ENCODE measurements at regions not wholly inside any gene's neighbourhood (a gene's known extent, or its start where the extent isn't known, plus 50 kb on each side); places are given as distances from the start of the nearest gene placed in this dataset.
"Not testable (repeated sequence)": the region's sequence is repeated elsewhere in the genome, so short reads cannot be mapped to it uniquely, and the experiment has no call there.

DNA sequence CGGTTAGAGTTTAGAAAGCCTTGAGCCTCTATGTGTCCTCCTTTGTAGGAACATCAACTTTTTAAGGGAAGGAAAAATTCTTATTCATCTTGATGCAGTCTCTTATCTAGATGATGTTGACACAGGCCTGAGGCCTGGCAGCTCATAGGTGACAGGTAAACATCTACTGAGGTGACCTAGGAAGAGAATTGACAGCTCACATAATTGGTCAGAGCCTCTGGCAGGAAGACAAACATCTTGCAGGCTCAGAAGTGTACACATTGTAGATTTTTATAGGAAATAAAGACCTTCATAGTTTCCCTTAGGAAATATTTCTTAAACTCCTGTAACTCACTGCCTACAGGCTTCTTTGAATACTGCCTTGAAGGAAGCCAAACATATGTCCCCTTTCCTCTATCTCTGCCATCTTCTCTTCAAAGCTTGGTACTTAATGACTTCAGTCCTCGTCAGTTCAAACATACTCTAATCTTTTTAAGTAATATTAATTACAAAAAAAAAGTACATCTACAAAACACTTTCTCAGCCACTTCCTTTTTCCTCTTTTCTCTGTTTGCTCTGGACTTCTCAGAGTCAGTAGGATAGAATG is 341.3 kb downstream of the TBL1XR1 start:
- H3K4me3 ChIP-seq = no peak overlapping the region
- H3K9ac ChIP-seq (ENCODE audit: insufficient read length) = no peak overlapping the region
- DNase-seq (ENCODE audit: low read depth, low spot score) = no peak
- no peaks in the 10 kb centered on the region for H3K9me3 ChIP-seq (ENCODE audit: low read depth, low read length)
- TF ChIP-seq EZH2 (IDR thresholded peaks at IDR 0.05) (no peak), FOXP2 (optimal IDR thresholded peaks at IDR 0.05; ENCODE audit: control extremely low read depth, extremely low read length, insufficient read depth) (no peak), POLR2AphosphoS5 (IDR thresholded peaks at IDR 0.05; ENCODE audit: borderline replicate concordance, low read depth, low read length) (no peak)
- no peak overlapping the region for H3K27ac ChIP-seq
- no peaks in the 10 kb centered on the region for H3K36me3 ChIP-seq (ENCODE audit: insufficient read depth, low read length)

DNA sequence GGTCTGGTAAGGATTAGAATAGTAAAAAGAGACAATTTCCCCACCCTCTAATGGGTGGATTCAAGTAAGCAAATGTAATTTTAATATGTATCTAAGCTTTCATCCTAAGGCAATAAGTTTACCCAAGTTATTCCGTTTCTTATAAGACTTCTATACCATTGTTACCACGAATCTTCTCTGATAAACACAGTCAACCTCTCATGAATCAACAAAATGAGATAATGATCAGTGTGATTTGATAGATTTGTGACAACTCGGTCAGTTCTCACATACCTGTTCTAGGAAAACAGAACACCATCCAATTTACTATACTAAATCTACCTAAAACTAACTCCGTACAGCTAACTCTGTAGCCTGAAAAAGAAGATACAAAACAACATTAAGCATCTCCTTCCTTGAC is 342.1 kb downstream of the TBL1XR1 start:
- Histone ChIP-seq H3K27ac (no peak overlapping the region), H3K9me3 (ENCODE audit: low read depth, low read length) (no peaks in the 10 kb centered on the region), H3K36me3 (ENCODE audit: insufficient read depth, low read length) (no peaks in the 10 kb centered on the region), H3K4me3 (no peak overlapping the region), H3K9ac (ENCODE audit: insufficient read length) (no peak overlapping the region)
- TF ChIP-seq POLR2AphosphoS5 (IDR thresholded peaks at IDR 0.05; ENCODE audit: borderline replicate concordance, low read depth, low read length) = no peak
- TF ChIP-seq FOXP2 (optimal IDR thresholded peaks at IDR 0.05; ENCODE audit: control extremely low read depth, extremely low read length, insufficient read depth) = no peak
- no peak for TF ChIP-seq EZH2 (IDR thresholded peaks at IDR 0.05)
- DNase-seq (ENCODE audit: low read depth, low spot score) = no peak

DNA sequence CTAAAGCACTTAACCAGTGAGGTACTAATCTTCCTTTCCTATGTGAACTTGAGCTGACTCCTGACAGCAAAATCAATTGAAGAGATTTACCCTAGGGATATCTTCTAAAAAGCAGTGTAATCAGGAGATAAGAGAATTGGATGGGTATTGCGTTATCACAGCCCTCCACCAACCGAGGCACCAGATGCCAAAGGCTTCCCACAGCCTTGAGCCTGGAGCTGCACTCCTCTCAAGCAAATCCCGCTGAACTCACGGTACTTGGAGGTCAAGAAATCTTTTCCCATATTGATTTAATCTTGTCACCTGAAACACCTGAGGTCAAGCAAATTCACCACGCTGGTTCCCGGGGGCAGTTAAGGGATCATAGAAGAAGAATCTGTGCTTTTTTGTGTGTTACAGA is 346.8 kb downstream of the TBL1XR1 start:
- Histone ChIP-seq H3K27ac (no peak overlapping the region), H3K9ac (ENCODE audit: insufficient read length) (no peak overlapping the region), H3K4me3 (no peak overlapping the region), H3K9me3 (ENCODE audit: low read depth, low read length) (no peaks in the 10 kb centered on the region), H3K36me3 (ENCODE audit: insufficient read depth, low read length) (no peaks in the 10 kb centered on the region)
- TF ChIP-seq POLR2AphosphoS5 (IDR thresholded peaks at IDR 0.05; ENCODE audit: borderline replicate concordance, low read depth, low read length) = no peak
- no peak for TF ChIP-seq FOXP2 (optimal IDR thresholded peaks at IDR 0.05; ENCODE audit: control extremely low read depth, extremely low read length, insufficient read depth)
- no peak for TF ChIP-seq EZH2 (IDR thresholded peaks at IDR 0.05)
- DNase-seq (ENCODE audit: low read depth, low spot score) = no peak

DNA sequence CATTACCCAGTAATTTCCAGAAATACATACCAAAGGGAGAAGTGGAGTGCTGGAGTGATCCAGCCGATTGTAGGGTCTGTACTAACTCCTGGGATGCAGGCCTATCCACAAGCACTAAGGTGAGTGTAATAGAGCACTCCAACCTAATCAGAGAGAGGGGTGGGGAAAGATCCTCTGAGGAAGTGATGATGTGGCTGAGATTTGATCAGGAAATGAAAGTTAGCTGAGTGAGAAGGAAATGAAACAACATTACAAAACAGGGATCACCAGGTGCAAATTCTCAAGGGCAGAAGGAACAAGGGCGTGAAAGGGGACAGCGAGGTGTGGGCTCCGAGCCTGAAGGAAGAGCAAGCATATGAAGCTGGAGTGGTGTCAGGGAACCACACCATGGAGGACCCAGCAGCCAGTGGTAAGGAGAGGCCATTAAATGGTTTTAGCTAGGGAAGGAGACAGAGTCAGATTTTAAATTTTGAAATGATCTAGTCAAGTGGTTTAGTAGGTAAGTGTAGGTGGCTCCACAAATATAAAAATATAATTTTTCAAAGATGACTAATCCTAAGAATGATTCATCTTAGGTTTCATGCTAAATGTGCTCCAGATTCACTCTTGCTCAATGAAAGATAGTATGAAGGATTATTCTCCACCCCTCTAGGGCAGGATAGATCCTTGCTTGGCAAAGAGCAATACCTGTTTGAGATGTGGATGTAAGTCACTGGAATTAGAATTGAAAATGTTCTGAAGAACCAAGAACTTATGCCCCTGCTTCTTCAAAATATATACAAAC is 348.7 kb downstream of the TBL1XR1 start:
- TF ChIP-seq POLR2AphosphoS5 (IDR thresholded peaks at IDR 0.05; ENCODE audit: borderline replicate concordance, low read depth, low read length) (no peak), FOXP2 (optimal IDR thresholded peaks at IDR 0.05; ENCODE audit: control extremely low read depth, extremely low read length, insufficient read depth) (no peak), EZH2 (IDR thresholded peaks at IDR 0.05) (no peak)
- no peak for DNase-seq (ENCODE audit: low read depth, low spot score)
- no peaks in the 10 kb centered on the region for H3K9me3 ChIP-seq (ENCODE audit: low read depth, low read length)
- H3K36me3 ChIP-seq (ENCODE audit: insufficient read depth, low read length) = no peaks in the 10 kb centered on the region
- H3K9ac ChIP-seq (ENCODE audit: insufficient read length) = no peak overlapping the region
- H3K4me3 ChIP-seq = no peak overlapping the region
- no peak overlapping the region for H3K27ac ChIP-seq

DNA sequence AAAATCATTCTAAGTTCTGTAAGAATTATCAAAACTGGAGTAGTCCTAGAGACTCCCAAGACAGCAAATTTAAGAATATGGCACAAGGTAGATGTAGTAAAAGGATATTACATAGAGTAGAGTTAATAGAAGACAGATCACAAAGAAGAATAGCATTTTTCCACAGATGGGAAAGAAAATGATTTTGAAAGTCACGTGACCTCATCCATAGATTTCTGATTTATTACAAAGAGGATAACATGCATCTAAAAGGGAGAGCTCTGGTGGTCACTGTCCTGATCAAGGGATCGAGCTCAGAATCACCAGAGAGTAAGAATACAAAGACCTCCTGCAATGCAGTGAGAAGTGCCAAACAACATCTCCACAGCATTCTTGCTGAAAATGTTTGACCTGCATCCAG is 354.4 kb downstream of the TBL1XR1 start:
- Histone ChIP-seq H3K9me3 (ENCODE audit: low read depth, low read length) (peaks cover 4% of the 10 kb centered on the region; the same call in 1 of the 2 replicates), H3K27ac (no peak overlapping the region)

DNA sequence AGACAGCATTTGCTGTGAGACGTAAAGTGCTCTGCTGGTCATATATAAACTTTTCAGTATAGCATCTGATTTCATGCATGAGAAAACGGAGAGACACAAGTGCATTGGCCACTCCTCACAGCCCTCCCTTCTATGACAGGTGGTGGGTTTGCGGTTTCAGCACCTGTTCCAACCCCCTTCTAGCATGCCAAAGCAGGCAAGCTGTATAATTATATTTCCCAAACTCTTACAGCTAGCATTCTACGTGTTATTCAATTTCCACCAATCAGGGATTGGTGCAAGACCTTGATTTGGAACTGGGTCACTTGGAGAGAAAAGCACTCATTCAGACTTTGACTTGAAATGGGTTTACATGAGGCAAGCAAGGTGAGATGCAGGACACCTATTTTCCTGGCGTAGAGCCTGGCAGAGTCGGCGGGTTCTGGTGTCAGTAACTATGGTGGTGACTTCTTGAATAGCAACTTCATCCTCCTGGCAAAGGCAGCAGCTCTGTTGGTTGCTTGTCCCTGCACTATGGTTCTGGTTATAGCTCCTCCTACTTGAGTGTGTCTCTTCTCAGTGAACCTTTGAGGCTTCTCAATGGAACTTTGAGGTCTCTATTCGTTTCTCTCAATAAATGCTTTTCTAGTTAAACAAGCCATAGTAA is 356.5 kb downstream of the TBL1XR1 start:
- no peak for TF ChIP-seq FOXP2 (optimal IDR thresholded peaks at IDR 0.05; ENCODE audit: control extremely low read depth, extremely low read length, insufficient read depth)
- TF ChIP-seq POLR2AphosphoS5 (IDR thresholded peaks at IDR 0.05; ENCODE audit: borderline replicate concordance, low read depth, low read length) = no peak
- no peak for TF ChIP-seq EZH2 (IDR thresholded peaks at IDR 0.05)
- Histone ChIP-seq H3K9ac (ENCODE audit: insufficient read length) (no peak overlapping the region), H3K36me3 (ENCODE audit: insufficient read depth, low read length) (no peaks in the 10 kb centered on the region), H3K27ac (no peak overlapping the region), H3K4me3 (no peak overlapping the region), H3K9me3 (ENCODE audit: low read depth, low read length) (peaks cover 4% of the 10 kb centered on the region; the same call in 1 of the 2 replicates)
- no peak for DNase-seq (ENCODE audit: low read depth, low spot score)

More for the DNA sequence above, 354.4 kb downstream of the TBL1XR1 start:
- Histone ChIP-seq H3K9ac (ENCODE audit: insufficient read length) (no peak overlapping the region), H3K4me3 (no peak overlapping the region), H3K36me3 (ENCODE audit: insufficient read depth, low read length) (no peaks in the 10 kb centered on the region)
- no peak for TF ChIP-seq POLR2AphosphoS5 (IDR thresholded peaks at IDR 0.05; ENCODE audit: borderline replicate concordance, low read depth, low read length)
- no peak for TF ChIP-seq EZH2 (IDR thresholded peaks at IDR 0.05)
- TF ChIP-seq FOXP2 (optimal IDR thresholded peaks at IDR 0.05; ENCODE audit: control extremely low read depth, extremely low read length, insufficient read depth) = no peak
- DNase-seq (ENCODE audit: low read depth, low spot score) = no peak

DNA sequence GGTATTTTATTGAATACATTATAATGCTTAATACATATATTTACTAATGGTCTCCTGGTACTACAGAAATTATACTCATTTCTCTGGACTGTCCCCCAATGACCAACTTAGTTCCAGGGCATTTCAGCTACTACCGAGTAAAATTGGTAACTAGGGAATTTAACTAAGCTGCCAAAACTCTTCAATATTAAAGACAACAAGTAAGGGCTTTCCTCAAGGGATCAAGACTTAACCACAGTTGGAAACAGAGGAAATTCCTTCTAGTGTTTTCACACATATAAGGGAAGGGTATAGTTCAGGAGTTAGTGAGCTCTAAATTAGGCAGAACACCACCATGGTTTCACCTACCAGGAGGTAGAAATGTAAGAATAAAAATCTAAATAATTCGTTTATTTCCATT is 357.4 kb downstream of the TBL1XR1 start:
- no peaks in the 10 kb centered on the region for H3K36me3 ChIP-seq (ENCODE audit: insufficient read depth, low read length)
- no peak overlapping the region for H3K9ac ChIP-seq (ENCODE audit: insufficient read length)
- H3K4me3 ChIP-seq = no peak overlapping the region
- H3K27ac ChIP-seq = peak overlapping the region; percentile 23; the same call in 1 of the 2 replicates
- DNase-seq (ENCODE audit: low read depth, low spot score) = no peak
- TF ChIP-seq FOXP2 (optimal IDR thresholded peaks at IDR 0.05; ENCODE audit: control extremely low read depth, extremely low read length, insufficient read depth) (no peak), POLR2AphosphoS5 (IDR thresholded peaks at IDR 0.05; ENCODE audit: borderline replicate concordance, low read depth, low read length) (no peak), EZH2 (IDR thresholded peaks at IDR 0.05) (no peak)
- peaks cover 4% of the 10 kb centered on the region; the same call in 1 of the 2 replicates for H3K9me3 ChIP-seq (ENCODE audit: low read depth, low read length)

DNA sequence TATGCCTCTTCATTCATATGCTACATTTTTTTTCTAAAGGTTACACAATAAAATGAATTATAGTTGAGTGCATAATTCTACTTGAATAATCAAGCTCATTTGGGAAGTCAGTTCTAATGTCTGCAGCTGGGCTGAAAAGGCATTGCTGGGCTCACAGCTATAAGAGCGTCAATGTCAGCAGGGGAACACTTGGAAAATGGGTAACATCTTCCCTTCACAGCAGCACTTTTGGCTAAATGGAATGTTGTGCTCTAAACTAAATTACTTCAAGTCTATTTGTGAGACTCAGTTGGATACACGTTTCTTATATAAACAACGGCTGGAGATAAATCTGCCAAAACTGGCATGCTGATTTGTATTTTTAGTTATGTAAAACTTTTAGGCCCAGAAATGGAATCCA is 357.8 kb downstream of the TBL1XR1 start:
- DNase-seq (ENCODE audit: low read depth, low spot score) = peak; percentile 61
- TF ChIP-seq POLR2AphosphoS5 (IDR thresholded peaks at IDR 0.05; ENCODE audit: borderline replicate concordance, low read depth, low read length) (no peak), FOXP2 (optimal IDR thresholded peaks at IDR 0.05; ENCODE audit: control extremely low read depth, extremely low read length, insufficient read depth) (peak; percentile 82)
- H3K9ac ChIP-seq (ENCODE audit: insufficient read length) = no peak overlapping the region

DNA sequence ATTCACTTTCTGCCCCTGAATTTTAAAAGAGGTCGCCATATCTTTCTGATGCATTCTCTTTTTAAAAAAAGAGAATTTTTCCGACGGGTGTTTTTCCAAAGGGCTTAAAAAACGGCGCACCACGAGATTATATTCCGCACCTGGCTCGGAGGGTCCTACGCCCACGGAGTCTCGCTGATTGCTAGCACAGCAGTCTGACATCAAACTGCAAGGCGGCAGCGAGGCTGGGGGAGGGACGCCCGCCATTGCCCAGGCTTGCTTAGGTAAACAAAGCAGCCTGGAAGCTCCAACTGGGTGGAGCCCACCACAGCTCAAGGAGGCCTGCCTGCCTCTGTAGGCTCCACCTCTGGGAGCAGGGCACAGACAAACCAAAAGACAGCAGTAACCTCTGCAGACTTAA is 370.0 kb downstream of the TBL1XR1 start:
- H3K9ac ChIP-seq (ENCODE audit: insufficient read length); H3K9me3 ChIP-seq (ENCODE audit: low read depth, low read length); H3K36me3 ChIP-seq (ENCODE audit: insufficient read depth, low read length): not testable (repeated sequence)

More for the DNA sequence above, 357.8 kb downstream of the TBL1XR1 start:
- Histone ChIP-seq H3K27ac (peak overlapping the region; percentile 23; the same call in 1 of the 2 replicates), H3K9me3 (ENCODE audit: low read depth, low read length) (peaks cover 4% of the 10 kb centered on the region; the same call in 1 of the 2 replicates), H3K4me3 (no peak overlapping the region), H3K36me3 (ENCODE audit: insufficient read depth, low read length) (no peaks in the 10 kb centered on the region)

More for the DNA sequence above, 370.0 kb downstream of the TBL1XR1 start:
- not testable (repeated sequence) for DNase-seq (ENCODE audit: low read depth, low spot score); H3K4me3 ChIP-seq; H3K27ac ChIP-seq
